K562 (cell line): ENCODE measurements at regions not wholly inside any gene's neighbourhood (a gene's known extent, or its start where the extent isn't known, plus 50 kb on each side); places are given as distances from the start of the nearest gene placed in this dataset.

ENCODE experiments used
- ATAC-seq: fragments of 200-7000 bp; cut with Tn5 transposase; 3 replicates; pipeline ENCODE4 v1.9.1; 2020; ENCODE audit warnings: moderate library complexity
- BruUV-seq: library from RNA; stranded (reverse); fragments of 400-500 nt; replicated peaks from 2 replicates; lab custom pipeline; 2021; lab: Mats Ljungman, UMichigan
- CTCF ChIA-PET: fragments of 300-600 bp; formaldehyde crosslinking; extraction: SDS; loops from one replicate; lab custom pipeline; 2021; ENCODE audit warnings: low intra/inter-chr PET ratio; lab: Yijun Ruan, JAX
- POLR2A ChIA-PET: fragments of 300-600, 350-650 bp; sonication (Branson Sonifier 250); formaldehyde crosslinking; extraction: SDS; loops from one replicate; lab custom pipeline; 2021; ENCODE audit warnings: antibody characterized with exemption, inconsistent platforms; lab: Yijun Ruan, JAX
- DNase-seq, 4 experiments: peaks; one replicate each; pipeline versions ENCODE4 v3.0.0 to v3.0.0-alpha.2; 2011 to 2018; ENCODE audit warnings: low spot score in 3 of 4, mixed read lengths in 3 of 4; ENCODE audit errors: extremely low read depth in 1 of 4
- FAIRE-seq: peaks from 2 replicates; lab custom pipeline; 2011; peaks lifted over from hg19 to GRCh38; lab: Jason Lieb, UNC
- H2AFZ ChIP-seq: 2 replicates; pipeline ENCODE4 v1.6.0; 2011; ENCODE audit warnings: low read depth, low read length, control low read depth, inconsistent platforms
- H3K27ac ChIP-seq: fragments of 200-600 bp; 3 replicates; pipeline ENCODE4 v1.8.0; 2011; ENCODE audit warnings: low read depth, mild to moderate bottlenecking, control low read depth, inconsistent platforms, low read length, moderate library complexity, mixed read lengths; ENCODE audit errors: extremely low read depth
- H3K27me3 ChIP-seq, 2 experiments: fragments of 300-600 bp in 1 of 2; 2 replicates in 1 of 2; 3 replicates in 1 of 2; pipeline versions ENCODE4 v1.6.0 to v1.8.0; 2011; ENCODE audit warnings: inconsistent platforms in 2 of 2, low read length in 2 of 2, mild to moderate bottlenecking in 1 of 2, mixed read lengths in 1 of 2, moderate library complexity in 1 of 2; ENCODE audit not compliant: control insufficient read depth in 2 of 2, insufficient read depth in 2 of 2
- H3K36me3 ChIP-seq: fragments of 300-600 bp; 3 replicates; pipeline ENCODE4 v1.8.0; 2011; ENCODE audit warnings: mild to moderate bottlenecking, low read length, inconsistent platforms; ENCODE audit not compliant: control insufficient read depth, insufficient read depth
- H3K4me1 ChIP-seq, 2 experiments: fragments of 200-600 bp in 1 of 2; replicated peaks in 1 of 2; 2 replicates in 1 of 2; 3 replicates in 1 of 2; pipeline versions ENCODE4 v1.5.1 to v1.8.0; 2011; ENCODE audit warnings: inconsistent platforms in 2 of 2, low read length in 2 of 2, mild to moderate bottlenecking in 1 of 2, mixed read lengths in 1 of 2, moderate library complexity in 1 of 2; ENCODE audit not compliant: control insufficient read depth in 2 of 2, insufficient read depth in 2 of 2
- H3K4me2 ChIP-seq: 2 replicates; pipeline ENCODE4 v1.6.1; 2011; ENCODE audit warnings: low read length, control low read depth, inconsistent platforms, mixed read lengths; ENCODE audit not compliant: insufficient read depth
- H3K4me3 ChIP-seq: fragments of 200-600 bp; sonication (generic), shearing (Covaris generic); 2 replicates; pipeline ENCODE4 v1.5.1; 2016; ENCODE audit warnings: control low read depth, inconsistent platforms
- H3K79me2 ChIP-seq: fragments of 200-600 bp; 3 replicates; pipeline ENCODE4 v1.8.0; 2011; ENCODE audit warnings: low read length, inconsistent platforms; ENCODE audit not compliant: control insufficient read depth, insufficient read depth
- H3K9ac ChIP-seq, 2 experiments: 2 replicates each; pipeline versions ENCODE4 v1.6.0 to v1.6.1; 2011; ENCODE audit warnings: low read depth in 2 of 2, low read length in 2 of 2, control low read depth in 1 of 2, inconsistent platforms in 1 of 2, mild to moderate bottlenecking in 1 of 2, mixed read lengths in 1 of 2; ENCODE audit not compliant: insufficient read depth in 1 of 2
- H3K9me1 ChIP-seq: one replicate; pipeline ENCODE4 v1.6.0; 2011; ENCODE audit warnings: inconsistent platforms, mild to moderate bottlenecking, low read length, moderate library complexity; ENCODE audit not compliant: control insufficient read depth, insufficient read depth
- H3K9me3 ChIP-seq: replicated peaks from 2 replicates; pipeline ENCODE4 v1.5.1; 2011; ENCODE audit warnings: low read depth, low read length, inconsistent platforms; ENCODE audit not compliant: control insufficient read depth, insufficient read depth
- H4K20me1 ChIP-seq: replicated peaks from 2 replicates; pipeline ENCODE4 v1.6.1; 2011; ENCODE audit warnings: low read length, inconsistent platforms, mixed read lengths; ENCODE audit not compliant: control insufficient read depth, insufficient read depth
- HNRNPL ChIP-seq: fragments of 200-400 bp; formaldehyde crosslinking; IDR thresholded peaks from 2 replicates; pipeline ENCODE4 v1.6.1; 2017; ENCODE audit warnings: low read depth, mild to moderate bottlenecking, low read length
- JUNB ChIP-seq: fragments of 450-650 bp; formaldehyde crosslinking; conservative IDR thresholded peaks from 2 replicates; pipeline ENCODE4 v1.4.0; 2020; ENCODE audit warnings: mild to moderate bottlenecking
- L3MBTL2 ChIP-seq: fragments of 450-650 bp; IDR thresholded peaks from 2 replicates; pipeline ENCODE4 v1.6.1; 2016; ENCODE audit warnings: mild to moderate bottlenecking, moderate library complexity
- NUFIP1 ChIP-seq: fragments of 450-650 bp; IDR thresholded peaks from 2 replicates; pipeline ENCODE4 v1.6.1; 2018; ENCODE audit not compliant: partially characterized antibody
- OTX1 ChIP-seq: fragments of 450-650 bp; formaldehyde crosslinking; IDR thresholded peaks from 2 replicates; pipeline ENCODE4 v1.4.0; 2022; ENCODE audit warnings: mild to moderate bottlenecking
- TCFL5 ChIP-seq: fragments of 250-450 bp; sonication (Bioruptor Pico); conservative IDR thresholded peaks from 2 replicates; pipeline ENCODE4 v1.6.1; 2021; ENCODE audit warnings: mild to moderate bottlenecking, moderate library complexity, matching md5 sums
- TOE1 ChIP-seq, 2 experiments: fragments of 450-650 bp in 1 of 2; sonication (generic) in 1 of 2; formaldehyde crosslinking in 1 of 2; IDR thresholded peaks; 2 replicates each; pipeline versions ENCODE4 v1.7.1 to v1.8.0; 2016 to 2022; ENCODE audit warnings: borderline replicate concordance in 2 of 2, mild to moderate bottlenecking in 2 of 2, antibody characterized with exemption in 1 of 2, inconsistent platforms in 1 of 2, low read depth in 1 of 2, missing genetic modification reagents in 1 of 2, moderate library complexity in 1 of 2
- XRCC5 ChIP-seq: fragments of 200-400 bp; formaldehyde crosslinking; IDR thresholded peaks from 2 replicates; pipeline ENCODE4 v1.6.1; 2017; ENCODE audit warnings: low read depth, mild to moderate bottlenecking, low read length
- ZBTB33 ChIP-seq: sonication (generic); formaldehyde crosslinking; IDR thresholded peaks from 2 replicates; pipeline ENCODE4 v1.8.1; 2023; ENCODE audit warnings: mild to moderate bottlenecking, missing genetic modification reagents
- ZBTB5 ChIP-seq: fragments of 450-650 bp; IDR thresholded peaks from 2 replicates; pipeline ENCODE4 v1.6.1; 2017; ENCODE audit warnings: antibody characterized with exemption
- ZKSCAN8 ChIP-seq: fragments of 200-800 bp; sonication (Bioruptor generic); IDR thresholded peaks from 2 replicates; pipeline ENCODE4 v1.6.1; 2016; ENCODE audit warnings: missing genetic modification characterization, missing compliant biosample characterization
- ZNF407 ChIP-seq: fragments of 450-650 bp; IDR thresholded peaks from 2 replicates; pipeline ENCODE4 v1.6.1; 2016; ENCODE audit warnings: low read depth
- WGBS: fragments of 100-300 bp; shearing (Covaris generic); methylation state at CpG from one replicate; pipeline ENCODE4 v1.1.6; 2016; ENCODE audit warnings: low coverage, mixed read lengths; ENCODE audit not compliant: insufficient coverage; ENCODE audit errors: missing lambda C conversion rate; 5-methylcytosine and 5-hydroxymethylcytosine counted together
- in situ Hi-C: fragments of 300-500 bp; cut with MboI; formaldehyde crosslinking; loops from 4 replicates; pipeline ENCODE4 v1.15.0; 2018; ENCODE audit warnings: inconsistent platforms, mixed read lengths
- intact Hi-C: fragments of 100-400 bp; cut with micrococcal nuclease; formaldehyde crosslinking; loops from 2 replicates; pipeline ENCODE4 v1.14.2; 2022

- intact Hi-C loops (no loop called here), in situ Hi-C loops (no loop called here)
- ChIA-PET POLR2A (no interaction called here), CTCF (no interaction called here)
- H3K79me2 ChIP-seq, result no peaks in the 10 kb centered on the region
- no peak overlapping the region for H3K4me3 ChIP-seq
- no peak for DNase-seq
- no peaks in the 10 kb centered on the region for H3K36me3 ChIP-seq
- H4K20me1 ChIP-seq, result no peaks in the 10 kb centered on the region
- H2AFZ ChIP-seq, result no peak overlapping the region
- no peak overlapping the region for H3K4me2 ChIP-seq
- ATAC-seq, result no peak
- no peak overlapping the region for H3K9ac ChIP-seq
- WGBS, result 0% methylated on average over 1 of the region's 1 CpG
- FAIRE-seq, result no peak
- no peaks in the 10 kb centered on the region for H3K27me3 ChIP-seq
- no peak overlapping the region for H3K27ac ChIP-seq
- no peaks in the 10 kb centered on the region for H3K9me3 ChIP-seq
- no TSS peak for BruUV-seq
- no peaks in the 10 kb centered on the region for H3K4me1 ChIP-seq
- no peaks in the 10 kb centered on the region for H3K9me1 ChIP-seq
- no peak for TF ChIP-seq NUFIP1
- TF ChIP-seq TCFL5 (CRISPR knock-in tag), result no peak
- TF ChIP-seq XRCC5, result no peak
- no peak for TF ChIP-seq TOE1 (IDR thresholded peaks at IDR 0.05; ENCODE audit: borderline replicate concordance)
- TF ChIP-seq TOE1 (CRISPR knock-in tag; IDR thresholded peaks at IDR 0.05; ENCODE audit: borderline replicate concordance, low read depth), result no peak
- no peak for TF ChIP-seq ZBTB33 (CRISPR knock-in tag)
- TF ChIP-seq L3MBTL2, result no peak
- TF ChIP-seq ZNF407, result no peak
- TF ChIP-seq HNRNPL, result no peak
- TF ChIP-seq OTX1 (CRISPR knock-in tag), result no peak
- no peak for TF ChIP-seq JUNB (CRISPR knock-in tag)
- TF ChIP-seq ZBTB5, result no peak
- no peak for TF ChIP-seq ZKSCAN8 (CRISPR knock-in tag)
These were observed 1279.0 kb upstream of the CDH8 start for GRCh38 chr16:63315229-63315628.
